H9 (cell line): ENCODE measurements at regions not wholly inside any gene's neighbourhood (a gene's known extent, or its start where the extent isn't known, plus 50 kb on each side); places are given as distances from the start of the nearest gene placed in this dataset.

Source experiments
- DNase-seq: peaks from one replicate; pipeline ENCODE4 v3.0.0-alpha.2; 2017
- H2AFZ ChIP-seq: one replicate; pipeline ENCODE4 v1.6.1; 2013; ENCODE audit warnings: mild to moderate bottlenecking, low read length, control low read depth, moderate library complexity
- H2AK5ac ChIP-seq: 2 replicates; pipeline ENCODE4 v1.6.1; 2013; ENCODE audit warnings: low read length, control low read depth, mixed read lengths; ENCODE audit not compliant: insufficient read length
- H2BK120ac ChIP-seq: one replicate; pipeline ENCODE4 v1.6.1; 2013; ENCODE audit warnings: low read depth, mild to moderate bottlenecking, low read length, control low read depth, inconsistent platforms; ENCODE audit not compliant: poor library complexity, severe bottlenecking
- H2BK12ac ChIP-seq: 2 replicates; pipeline ENCODE4 v1.6.1; 2013; ENCODE audit warnings: low read length, control low read depth, mixed read lengths, low read depth; ENCODE audit not compliant: insufficient read length
- H2BK15ac ChIP-seq: 2 replicates; pipeline ENCODE4 v1.6.1; 2013; ENCODE audit warnings: low read depth, low read length, control low read depth
- H2BK20ac ChIP-seq: one replicate; pipeline ENCODE4 v1.6.1; 2013; ENCODE audit warnings: low read depth, mild to moderate bottlenecking, low read length, control low read depth, inconsistent platforms; ENCODE audit not compliant: poor library complexity, severe bottlenecking
- H2BK5ac ChIP-seq: 2 replicates; pipeline ENCODE4 v1.6.1; 2013; ENCODE audit warnings: low read length, control low read depth, mixed read lengths; ENCODE audit not compliant: insufficient read length
- H3K14ac ChIP-seq: 2 replicates; pipeline ENCODE4 v1.6.1; 2013; ENCODE audit warnings: low read length, control low read depth; ENCODE audit not compliant: insufficient read depth
- H3K18ac ChIP-seq: 2 replicates; pipeline ENCODE4 v1.6.1; 2013; ENCODE audit warnings: low read depth, mild to moderate bottlenecking, mixed read lengths, low read length, control low read depth; ENCODE audit not compliant: insufficient read length
- H3K23ac ChIP-seq: 2 replicates; pipeline ENCODE4 v1.6.1; 2013; ENCODE audit warnings: low read length, control low read depth, mixed read lengths, low read depth; ENCODE audit not compliant: insufficient read length
- H3K23me2 ChIP-seq: 2 replicates; pipeline ENCODE4 v1.6.1; 2013; ENCODE audit warnings: low read depth, mild to moderate bottlenecking, mixed read lengths, low read length, control low read depth; ENCODE audit not compliant: insufficient read length, poor library complexity, severe bottlenecking
- H3K27ac ChIP-seq: 2 replicates; pipeline ENCODE4 v1.5.1; 2013; ENCODE audit warnings: low read length, control low read depth, mixed read lengths, low read depth; ENCODE audit not compliant: insufficient read length
- H3K27me3 ChIP-seq: 2 replicates; pipeline ENCODE4 v1.6.1; 2013; ENCODE audit warnings: low read length, control low read depth, inconsistent platforms; ENCODE audit not compliant: insufficient read depth
- H3K4ac ChIP-seq: 2 replicates; pipeline ENCODE4 v1.6.1; 2013; ENCODE audit warnings: low read depth, mild to moderate bottlenecking, control low read depth, inconsistent platforms, low read length, moderate library complexity
- H3K4me1 ChIP-seq: 2 replicates; pipeline ENCODE4 v1.6.1; 2013; ENCODE audit warnings: low read length, control low read depth, inconsistent platforms; ENCODE audit not compliant: insufficient read depth
- H3K4me2 ChIP-seq: 2 replicates; pipeline ENCODE4 v1.6.1; 2013; ENCODE audit warnings: low read length, control low read depth, mixed read lengths; ENCODE audit not compliant: insufficient read length, insufficient read depth
- H3K56ac ChIP-seq: 2 replicates; pipeline ENCODE4 v1.6.1; 2013; ENCODE audit warnings: low read depth, mild to moderate bottlenecking, mixed read lengths, low read length, control low read depth; ENCODE audit not compliant: insufficient read length
- H3K79me1 ChIP-seq: 2 replicates; pipeline ENCODE4 v1.6.1; 2013; ENCODE audit warnings: low read depth, mild to moderate bottlenecking, moderate library complexity, low read length, control low read depth, inconsistent platforms; ENCODE audit not compliant: insufficient read depth, poor library complexity, severe bottlenecking
- H3K79me2 ChIP-seq: 2 replicates; pipeline ENCODE4 v1.6.1; 2013; ENCODE audit warnings: low read length, control low read depth, inconsistent platforms; ENCODE audit not compliant: insufficient read depth
- H3K9ac ChIP-seq: 2 replicates; pipeline ENCODE4 v1.6.1; 2013; ENCODE audit warnings: low read length, control low read depth, mixed read lengths; ENCODE audit not compliant: insufficient read length; ENCODE audit errors: extremely low read depth
- H3K9me3 ChIP-seq: one replicate; pipeline ENCODE4 v1.6.1; 2013; ENCODE audit warnings: low read depth, low read length, inconsistent platforms; ENCODE audit not compliant: control insufficient read depth
- H3T11ph ChIP-seq: one replicate; pipeline ENCODE4 v1.6.1; 2013; ENCODE audit warnings: mild to moderate bottlenecking, low read length, control low read depth, inconsistent platforms
- H4K20me1 ChIP-seq: one replicate; pipeline ENCODE4 v1.6.1; 2013; ENCODE audit not compliant: control insufficient read depth, insufficient read length, insufficient read depth
- H4K5ac ChIP-seq: 2 replicates; pipeline ENCODE4 v1.6.1; 2013; ENCODE audit warnings: low read depth, mild to moderate bottlenecking, mixed read lengths, low read length, control low read depth; ENCODE audit not compliant: insufficient read length
- H4K8ac ChIP-seq: replicated peaks from 2 replicates; pipeline ENCODE4 v1.6.1; 2013; ENCODE audit warnings: low read length, control low read depth, mixed read lengths, low read depth; ENCODE audit not compliant: insufficient read length
- H4K91ac ChIP-seq: 2 replicates; pipeline ENCODE4 v1.6.1; 2013; ENCODE audit warnings: low read depth, mild to moderate bottlenecking, moderate library complexity, mixed read lengths, low read length, control low read depth; ENCODE audit not compliant: insufficient read length
- H3K27ac Mint-ChIP-seq, 3 experiments: 2 replicates in 2 of 3; 3 replicates in 1 of 3; pipeline ENCODE4 v1.8.0; 2020 to 2021; ENCODE audit warnings: mixed read lengths in 3 of 3, mild to moderate bottlenecking in 1 of 3, moderate library complexity in 1 of 3
- H3K27me3 Mint-ChIP-seq: 2 replicates; pipeline ENCODE4 v1.8.0; 2021; ENCODE audit warnings: low read depth, mild to moderate bottlenecking, moderate library complexity, mixed read lengths
- H3K36me3 Mint-ChIP-seq, 3 experiments: 2 replicates in 2 of 3; 3 replicates in 1 of 3; pipeline ENCODE4 v1.8.0; 2020 to 2021; ENCODE audit warnings: low read depth in 3 of 3, mixed read lengths in 3 of 3; ENCODE audit not compliant: insufficient read depth in 1 of 3
- H3K4me1 Mint-ChIP-seq, 2 experiments: 2 replicates each; pipeline ENCODE4 v1.8.0; 2020; ENCODE audit warnings: mixed read lengths in 2 of 2
- H3K4me3 Mint-ChIP-seq, 2 experiments: 2 replicates in 1 of 2; 3 replicates in 1 of 2; pipeline ENCODE4 v1.8.0; 2020 to 2021; ENCODE audit warnings: mild to moderate bottlenecking in 2 of 2, mixed read lengths in 2 of 2, moderate library complexity in 1 of 2
- H3K9me3 Mint-ChIP-seq, 2 experiments: 2 replicates in 1 of 2; 3 replicates in 1 of 2; pipeline ENCODE4 v1.8.0; 2020; ENCODE audit warnings: mild to moderate bottlenecking in 2 of 2, mixed read lengths in 2 of 2, moderate library complexity in 1 of 2
- WGBS: extraction: QIAGEN DNeasy Blood & Tissue Kit; methylation state at CpG from one replicate; pipeline ENCODE4 v1.1.7; 2013; ENCODE audit warnings: missing lambda C conversion rate, low lambda C conversion rate, mixed read lengths; ENCODE audit not compliant: insufficient read length; ENCODE audit errors: extremely low coverage; 5-methylcytosine and 5-hydroxymethylcytosine counted together
- TF ChIP-seq, protein P1 (sequence below): fragments of 200-600 bp; sonication (generic); conservative IDR thresholded peaks from 3 replicates; pipeline ENCODE4 v1.8.0; 2021; ENCODE audit warnings: antibody characterized with exemption, mild to moderate bottlenecking

DNA sequence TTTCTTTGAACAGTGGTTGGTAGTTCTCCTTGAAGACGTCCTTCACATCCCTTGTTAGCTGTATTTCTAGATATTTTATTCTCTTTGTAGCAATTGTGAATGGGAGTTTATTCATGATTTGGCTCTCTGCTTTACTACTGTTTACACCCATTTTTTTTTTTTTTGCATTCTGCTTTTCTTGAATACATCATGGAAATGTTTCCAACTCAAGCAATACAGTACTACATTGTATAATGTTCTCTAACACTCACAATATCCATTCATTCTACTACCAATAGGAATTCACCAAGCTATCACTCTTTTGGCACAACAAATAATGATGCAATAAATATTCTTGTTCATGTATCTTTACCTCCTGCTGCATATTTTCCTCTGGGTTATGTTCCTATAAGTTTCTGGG is 801.7 kb downstream of the NTRK3 start:
- Mint-ChIP-seq H3K36me3 (no peaks in the 10 kb centered on the region), H3K4me3 (no peak overlapping the region), H3K4me1 (peaks cover 0 to 4% of the 10 kb centered on the region in 2 experiments; a peak in 1 of 4 replicates), H3K27ac (no peak overlapping the region), H3K27me3 (no peaks in the 10 kb centered on the region; the same call in 1 of the 2 replicates), H3K9me3 (peaks cover 1 to 3% of the 10 kb centered on the region in 2 experiments; a peak in 2 of 5 replicates)
- H4K91ac ChIP-seq, result no peak overlapping the region
- no peaks in the 10 kb centered on the region for H3K4me1 ChIP-seq
- H3K56ac ChIP-seq, result no peak overlapping the region
- H3K23ac ChIP-seq, result no peak overlapping the region
- H2AFZ ChIP-seq, result no peak overlapping the region
- no peak overlapping the region for H3K9ac ChIP-seq
- no peak overlapping the region for H2BK15ac ChIP-seq
- H3K27ac ChIP-seq, result no peak overlapping the region
- H4K5ac ChIP-seq, result no peak overlapping the region
- WGBS, result no CpG with 5 or more reads among the region's 1 CpG
- H3K23me2 ChIP-seq, result no peaks in the 10 kb centered on the region
- no peak overlapping the region for H3K14ac ChIP-seq
- no peak overlapping the region for H3K4me2 ChIP-seq
- no peaks in the 10 kb centered on the region for H3K79me1 ChIP-seq
- H3K4ac ChIP-seq, result no peak overlapping the region
- H3K27me3 ChIP-seq, result no peaks in the 10 kb centered on the region
- no peaks in the 10 kb centered on the region for H4K20me1 ChIP-seq
- TF ChIP-seq, protein P1, sequence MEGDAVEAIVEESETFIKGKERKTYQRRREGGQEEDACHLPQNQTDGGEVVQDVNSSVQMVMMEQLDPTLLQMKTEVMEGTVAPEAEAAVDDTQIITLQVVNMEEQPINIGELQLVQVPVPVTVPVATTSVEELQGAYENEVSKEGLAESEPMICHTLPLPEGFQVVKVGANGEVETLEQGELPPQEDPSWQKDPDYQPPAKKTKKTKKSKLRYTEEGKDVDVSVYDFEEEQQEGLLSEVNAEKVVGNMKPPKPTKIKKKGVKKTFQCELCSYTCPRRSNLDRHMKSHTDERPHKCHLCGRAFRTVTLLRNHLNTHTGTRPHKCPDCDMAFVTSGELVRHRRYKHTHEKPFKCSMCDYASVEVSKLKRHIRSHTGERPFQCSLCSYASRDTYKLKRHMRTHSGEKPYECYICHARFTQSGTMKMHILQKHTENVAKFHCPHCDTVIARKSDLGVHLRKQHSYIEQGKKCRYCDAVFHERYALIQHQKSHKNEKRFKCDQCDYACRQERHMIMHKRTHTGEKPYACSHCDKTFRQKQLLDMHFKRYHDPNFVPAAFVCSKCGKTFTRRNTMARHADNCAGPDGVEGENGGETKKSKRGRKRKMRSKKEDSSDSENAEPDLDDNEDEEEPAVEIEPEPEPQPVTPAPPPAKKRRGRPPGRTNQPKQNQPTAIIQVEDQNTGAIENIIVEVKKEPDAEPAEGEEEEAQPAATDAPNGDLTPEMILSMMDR, result no peak
- no peak overlapping the region for H3K18ac ChIP-seq
- no peak overlapping the region for H4K8ac ChIP-seq
- no peak for DNase-seq
- H2BK120ac ChIP-seq, result no peak overlapping the region
- no peak overlapping the region for H2BK12ac ChIP-seq
- H3T11ph ChIP-seq, result no peak overlapping the region
- no peak overlapping the region for H2BK5ac ChIP-seq
- H3K79me2 ChIP-seq, result no peaks in the 10 kb centered on the region
- H2AK5ac ChIP-seq, result no peak overlapping the region
- H3K9me3 ChIP-seq, result no peaks in the 10 kb centered on the region
- H2BK20ac ChIP-seq, result no peak overlapping the region
